ENCODE measurements at regions not wholly inside any gene's neighbourhood (a gene's known extent, or its start where the extent isn't known, plus 50 kb on each side); places are given as distances from the start of the nearest gene placed in this dataset.

DNA sequence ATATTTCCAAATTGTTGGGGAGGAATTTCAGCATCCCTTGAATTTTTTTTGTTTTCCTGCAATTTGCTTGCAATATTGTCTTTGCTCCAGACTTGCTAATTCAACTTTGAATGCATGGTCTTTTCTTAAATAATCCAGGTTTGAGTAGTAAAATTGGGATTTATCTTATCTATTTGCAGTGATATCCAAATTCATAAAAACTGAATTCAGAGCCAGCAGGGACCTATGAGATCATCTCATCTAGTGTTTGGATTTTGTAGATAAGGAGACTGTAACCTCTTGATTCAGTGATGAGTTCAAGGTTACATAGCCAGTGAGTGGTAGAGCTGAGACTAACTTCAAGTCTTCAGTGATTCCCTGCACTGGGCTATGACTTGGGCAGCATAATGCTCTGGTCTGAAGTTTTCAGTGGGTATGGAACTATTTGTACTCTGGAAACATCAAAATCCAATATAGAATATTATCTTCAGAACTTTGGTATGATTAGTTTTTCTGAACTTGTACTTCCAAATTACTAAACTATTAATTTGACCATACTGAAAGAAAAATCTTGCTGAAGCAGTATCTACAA, 109.4 kb downstream of the DISP1 start:
- TF ChIP-seq, protein P1, sequence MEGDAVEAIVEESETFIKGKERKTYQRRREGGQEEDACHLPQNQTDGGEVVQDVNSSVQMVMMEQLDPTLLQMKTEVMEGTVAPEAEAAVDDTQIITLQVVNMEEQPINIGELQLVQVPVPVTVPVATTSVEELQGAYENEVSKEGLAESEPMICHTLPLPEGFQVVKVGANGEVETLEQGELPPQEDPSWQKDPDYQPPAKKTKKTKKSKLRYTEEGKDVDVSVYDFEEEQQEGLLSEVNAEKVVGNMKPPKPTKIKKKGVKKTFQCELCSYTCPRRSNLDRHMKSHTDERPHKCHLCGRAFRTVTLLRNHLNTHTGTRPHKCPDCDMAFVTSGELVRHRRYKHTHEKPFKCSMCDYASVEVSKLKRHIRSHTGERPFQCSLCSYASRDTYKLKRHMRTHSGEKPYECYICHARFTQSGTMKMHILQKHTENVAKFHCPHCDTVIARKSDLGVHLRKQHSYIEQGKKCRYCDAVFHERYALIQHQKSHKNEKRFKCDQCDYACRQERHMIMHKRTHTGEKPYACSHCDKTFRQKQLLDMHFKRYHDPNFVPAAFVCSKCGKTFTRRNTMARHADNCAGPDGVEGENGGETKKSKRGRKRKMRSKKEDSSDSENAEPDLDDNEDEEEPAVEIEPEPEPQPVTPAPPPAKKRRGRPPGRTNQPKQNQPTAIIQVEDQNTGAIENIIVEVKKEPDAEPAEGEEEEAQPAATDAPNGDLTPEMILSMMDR (conservative IDR thresholded peaks at IDR 0.05; ENCODE audit: low read depth, low read length) = no peak
- no peak for TF ChIP-seq EZH2 (IDR thresholded peaks at IDR 0.05; ENCODE audit: low read length, unreplicated experiment)

Measured in PC-3 (cell line).